GM23338 (cell line): ENCODE measurements at regions not wholly inside any gene's neighbourhood (a gene's known extent, or its start where the extent isn't known, plus 50 kb on each side); places are given as distances from the start of the nearest gene placed in this dataset.

ENCODE experiments used
- CREB1 ChIP-seq: fragments of 250-450 bp; sonication (Bioruptor Pico); IDR thresholded peaks from 2 replicates; pipeline ENCODE4 v1.5.0; 2020; ENCODE audit warnings: low read depth, mild to moderate bottlenecking, moderate library complexity
- TF ChIP-seq, protein P1 (sequence below), 2 experiments: fragments of 200-600 bp in 1 of 2; sonication (generic) in 1 of 2; conservative IDR thresholded peaks; 2 replicates each; pipeline versions ENCODE4 v1.5.1 to v1.6.1; 2016 to 2017; ENCODE audit warnings: antibody characterized with exemption in 2 of 2, low read depth in 2 of 2, mild to moderate bottlenecking in 2 of 2, moderate library complexity in 1 of 2

DNA sequence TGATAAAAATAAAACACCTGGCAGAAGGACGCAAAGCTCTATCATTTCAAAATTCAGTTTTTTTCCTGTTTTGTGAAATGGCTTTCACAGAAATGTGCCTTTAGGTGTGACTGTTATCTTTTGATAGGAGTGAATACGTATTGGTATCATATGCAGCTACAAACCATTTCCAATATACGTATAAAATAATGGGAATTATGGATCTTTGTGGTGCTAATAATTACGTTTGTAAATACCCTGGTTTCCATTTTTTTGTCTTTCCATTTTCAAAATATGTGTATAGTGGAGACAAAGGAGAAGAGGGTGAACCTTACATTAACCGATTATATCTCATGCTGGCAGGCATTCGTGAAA, 108.7 kb upstream of the GMDS start:
- no peak for TF ChIP-seq CREB1 (CRISPR knock-in tag)
- TF ChIP-seq, protein P1, sequence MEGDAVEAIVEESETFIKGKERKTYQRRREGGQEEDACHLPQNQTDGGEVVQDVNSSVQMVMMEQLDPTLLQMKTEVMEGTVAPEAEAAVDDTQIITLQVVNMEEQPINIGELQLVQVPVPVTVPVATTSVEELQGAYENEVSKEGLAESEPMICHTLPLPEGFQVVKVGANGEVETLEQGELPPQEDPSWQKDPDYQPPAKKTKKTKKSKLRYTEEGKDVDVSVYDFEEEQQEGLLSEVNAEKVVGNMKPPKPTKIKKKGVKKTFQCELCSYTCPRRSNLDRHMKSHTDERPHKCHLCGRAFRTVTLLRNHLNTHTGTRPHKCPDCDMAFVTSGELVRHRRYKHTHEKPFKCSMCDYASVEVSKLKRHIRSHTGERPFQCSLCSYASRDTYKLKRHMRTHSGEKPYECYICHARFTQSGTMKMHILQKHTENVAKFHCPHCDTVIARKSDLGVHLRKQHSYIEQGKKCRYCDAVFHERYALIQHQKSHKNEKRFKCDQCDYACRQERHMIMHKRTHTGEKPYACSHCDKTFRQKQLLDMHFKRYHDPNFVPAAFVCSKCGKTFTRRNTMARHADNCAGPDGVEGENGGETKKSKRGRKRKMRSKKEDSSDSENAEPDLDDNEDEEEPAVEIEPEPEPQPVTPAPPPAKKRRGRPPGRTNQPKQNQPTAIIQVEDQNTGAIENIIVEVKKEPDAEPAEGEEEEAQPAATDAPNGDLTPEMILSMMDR (conservative IDR thresholded peaks at IDR 0.05; ENCODE audit: low read depth in 2 of 2): no peak
